ENCODE measurements at regions not wholly inside any gene's neighbourhood (a gene's known extent, or its start where the extent isn't known, plus 50 kb on each side); places are given as distances from the start of the nearest gene placed in this dataset.

GRCh38 chr5:3534997-3535396, 60.6 kb upstream of the IRX1 start:
- TF ChIP-seq CTCF (IDR thresholded peaks at IDR 0.05), result no peak
- TF ChIP-seq ZFX (IDR thresholded peaks at IDR 0.05; ENCODE audit: borderline replicate concordance), result no peak
